Tibial nerve (tissue), 4 donors: ENCODE measurements at regions not wholly inside any gene's neighbourhood (a gene's known extent, or its start where the extent isn't known, plus 50 kb on each side); places are given as distances from the start of the nearest gene placed in this dataset.

ENCODE experiments used
- DNase-seq, 2 donors: peaks; one replicate each; pipeline ENCODE4 v3.0.0-alpha.2; 2019; ENCODE audit warnings: low spot score in 2 of 2
- H3K27ac ChIP-seq, 4 donors: fragments of 200-600 bp; sonication (generic) in 3 of 4; one replicate each; pipeline ENCODE4 v1.5.1; 2017 to 2019; ENCODE audit warnings: mild to moderate bottlenecking in 1 of 4
- H3K27me3 ChIP-seq, 2 donors: fragments of 200-600 bp; sonication (generic) in 1 of 2; one replicate each; pipeline versions ENCODE4 v1.5.1 to v1.6.0; 2017 to 2019
- H3K36me3 ChIP-seq, 3 donors: fragments of 200-600 bp; sonication (generic); one replicate each; pipeline ENCODE4 v1.5.1; 2018 to 2019
- H3K4me1 ChIP-seq, 4 donors: fragments of 200-600 bp; sonication (generic) in 3 of 4; one replicate each; pipeline ENCODE4 v1.5.1; 2017 to 2019
- H3K4me3 ChIP-seq, 4 donors: fragments of 200-600 bp; sonication (generic) in 3 of 4; one replicate each; pipeline ENCODE4 v1.5.1; 2017 to 2019; ENCODE audit warnings: mild to moderate bottlenecking in 1 of 4, moderate library complexity in 1 of 4
- H3K9me3 ChIP-seq, 4 donors: fragments of 200-600 bp; sonication (generic) in 3 of 4; one replicate each; pipeline ENCODE4 v1.5.1; 2017 to 2019
- CTCF ChIP-seq, 5 experiments: fragments of 200-600 bp in 3 of 5; fragments of 450-650 bp in 2 of 5; sonication (generic) in 3 of 5; IDR thresholded peaks; one replicate each; pipeline ENCODE4 v1.5.1; 2016 to 2019; ENCODE audit warnings: antibody characterized with exemption in 5 of 5, mild to moderate bottlenecking in 3 of 5, moderate library complexity in 2 of 5
- EP300 ChIP-seq, 2 donors: sonication (generic); formaldehyde crosslinking; IDR thresholded peaks; one replicate each; pipeline ENCODE4 v1.6.1; 2017; ENCODE audit warnings: antibody characterized with exemption in 2 of 2, mild to moderate bottlenecking in 1 of 2
- POLR2A ChIP-seq, 2 donors: fragments of 450-650 bp; IDR thresholded peaks; one replicate each; pipeline ENCODE4 v1.6.1; 2017; ENCODE audit warnings: antibody characterized with exemption in 2 of 2, mild to moderate bottlenecking in 2 of 2, moderate library complexity in 2 of 2
- WGBS, 2 donors: methylation state at CpG; one replicate each; pipeline ENCODE4 v1.1.5; 2018; 5-methylcytosine and 5-hydroxymethylcytosine counted together

GRCh38 chrX:4451591-4451990 lies 738.1 kb upstream of the PRKX start:
- WGBS, 2 donors: 83% methylated on average over 3 of the region's 4 CpGs; no CpG with 5 or more reads in 1 of the 2 donors
- TF ChIP-seq CTCF (IDR thresholded peaks at IDR 0.05) (no peak), EP300 (IDR thresholded peaks at IDR 0.05) (no peak), POLR2A (IDR thresholded peaks at IDR 0.05) (no peak)

GRCh38 chrX:4450177-4450576 lies 736.7 kb upstream of the PRKX start:
- no peaks in the 10 kb centered on the region for H3K4me1 ChIP-seq
- no peaks in the 10 kb centered on the region for H3K27me3 ChIP-seq
- 62 to 69% methylated on average over 2 of the region's 2 CpGs for WGBS, 2 donors
- no peak for DNase-seq
- no peak for TF ChIP-seq CTCF (IDR thresholded peaks at IDR 0.05)
- no peak for TF ChIP-seq EP300 (IDR thresholded peaks at IDR 0.05)
- TF ChIP-seq POLR2A (IDR thresholded peaks at IDR 0.05): no peak
- H3K36me3 ChIP-seq: no peaks in the 10 kb centered on the region
- H3K4me3 ChIP-seq: no peak overlapping the region
- no peak overlapping the region for H3K27ac ChIP-seq
- no peaks in the 10 kb centered on the region for H3K9me3 ChIP-seq

More at GRCh38 chrX:4451591-4451990, 738.1 kb upstream of the PRKX start:
- Histone ChIP-seq H3K4me1 (no peaks in the 10 kb centered on the region), H3K36me3 (no peaks in the 10 kb centered on the region), H3K9me3 (no peaks in the 10 kb centered on the region), H3K27me3 (no peaks in the 10 kb centered on the region), H3K4me3 (no peak overlapping the region), H3K27ac (no peak overlapping the region)
- DNase-seq: no peak

- Histone ChIP-seq H3K36me3 (no peaks in the 10 kb centered on the region), H3K9me3 (no peaks in the 10 kb centered on the region), H3K27ac (no peak overlapping the region), H3K4me3 (no peak overlapping the region), H3K27me3 (no peaks in the 10 kb centered on the region), H3K4me1 (no peaks in the 10 kb centered on the region)
- 27 to 30% methylated on average over 4 of the region's 4 CpGs for WGBS, 2 donors
- DNase-seq: no peak
- TF ChIP-seq EP300 (IDR thresholded peaks at IDR 0.05) (no peak), CTCF (IDR thresholded peaks at IDR 0.05) (no peak), POLR2A (IDR thresholded peaks at IDR 0.05) (no peak)
These were observed 722.5 kb upstream of the PRKX start for GRCh38 chrX:4435905-4436304.

GRCh38 chrX:4397471-4397870 lies 684.0 kb upstream of the PRKX start:
- Histone ChIP-seq H3K4me3 (no peak overlapping the region), H3K4me1 (no peaks in the 10 kb centered on the region), H3K36me3 (no peaks in the 10 kb centered on the region), H3K27me3 (no peaks in the 10 kb centered on the region), H3K27ac (no peak overlapping the region), H3K9me3 (no peaks in the 10 kb centered on the region)
- TF ChIP-seq POLR2A (IDR thresholded peaks at IDR 0.05) (no peak), EP300 (IDR thresholded peaks at IDR 0.05) (no peak), CTCF (IDR thresholded peaks at IDR 0.05) (no peak)
- no peak for DNase-seq
- 66 to 69% methylated on average over 2 of the region's 2 CpGs for WGBS, 2 donors

GRCh38 chrX:4382273-4382672 lies 668.8 kb upstream of the PRKX start:
- no peak for TF ChIP-seq POLR2A (IDR thresholded peaks at IDR 0.05)
- no peaks in the 10 kb centered on the region for H3K4me1 ChIP-seq
- 52 to 55% methylated on average over 3 of the region's 3 CpGs for WGBS, 2 donors
- H3K27me3 ChIP-seq: no peaks in the 10 kb centered on the region
- DNase-seq: no peak
- no peak overlapping the region for H3K27ac ChIP-seq
- no peaks in the 10 kb centered on the region for H3K9me3 ChIP-seq
- no peaks in the 10 kb centered on the region for H3K36me3 ChIP-seq
- no peak overlapping the region for H3K4me3 ChIP-seq

GRCh38 chrX:4380710-4381109 lies 667.3 kb upstream of the PRKX start:
- H3K9me3 ChIP-seq: no peaks in the 10 kb centered on the region

More at GRCh38 chrX:4380710-4381109, 667.3 kb upstream of the PRKX start:
- H3K4me1 ChIP-seq: no peaks in the 10 kb centered on the region
- H3K27me3 ChIP-seq: no peaks in the 10 kb centered on the region
- no peak overlapping the region for H3K27ac ChIP-seq
- no peak for DNase-seq
- TF ChIP-seq EP300 (IDR thresholded peaks at IDR 0.05) (no peak), POLR2A (IDR thresholded peaks at IDR 0.05) (no peak), CTCF (IDR thresholded peaks at IDR 0.05) (no peak)
- H3K4me3 ChIP-seq: no peak overlapping the region
- H3K36me3 ChIP-seq: no peaks in the 10 kb centered on the region
